Keratinocyte (primary cell): ENCODE measurements at regions not wholly inside any gene's neighbourhood (a gene's known extent, or its start where the extent isn't known, plus 50 kb on each side); places are given as distances from the start of the nearest gene placed in this dataset.

Source experiments
- EZH2 ChIP-seq: IDR thresholded peaks from one replicate; pipeline ENCODE4 v1.6.1; 2012; ENCODE audit warnings: inconsistent platforms, mild to moderate bottlenecking, low read length, moderate library complexity
- TF ChIP-seq, protein P1 (sequence below), 3 experiments: IDR thresholded peaks in 1 of 3; conservative IDR thresholded peaks in 1 of 3; optimal IDR thresholded peaks in 1 of 3; 2 replicates in 2 of 3; 3 replicates in 1 of 3; pipeline versions ENCODE3 to v1.5.1; 2011; ENCODE audit warnings: low read length in 3 of 3, mild to moderate bottlenecking in 3 of 3, moderate library complexity in 2 of 3, control low read depth in 1 of 3, inconsistent platforms in 1 of 3; ENCODE audit not compliant: insufficient read depth in 2 of 3; ENCODE audit errors: extremely low read depth in 1 of 3

DNA sequence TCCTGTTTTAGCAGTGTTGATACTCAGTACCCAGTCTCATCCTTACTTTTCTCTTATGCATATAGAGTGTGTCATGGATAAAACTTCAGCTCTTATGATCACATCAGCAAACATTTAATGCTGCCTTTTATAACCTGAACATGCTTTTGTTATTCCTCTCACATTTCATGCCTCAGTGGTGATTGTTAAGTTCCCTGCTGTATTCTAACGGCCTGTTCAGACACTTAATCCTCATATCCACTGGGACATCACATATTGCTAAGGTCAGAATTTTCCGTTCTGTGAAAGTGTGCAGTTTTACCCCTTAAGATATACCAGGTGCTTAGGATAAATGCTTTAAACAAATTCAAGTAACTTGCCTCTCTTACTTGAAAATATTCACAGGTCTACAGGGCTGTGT lies 268.7 kb upstream of the SEL1L start:
- TF ChIP-seq, protein P1, sequence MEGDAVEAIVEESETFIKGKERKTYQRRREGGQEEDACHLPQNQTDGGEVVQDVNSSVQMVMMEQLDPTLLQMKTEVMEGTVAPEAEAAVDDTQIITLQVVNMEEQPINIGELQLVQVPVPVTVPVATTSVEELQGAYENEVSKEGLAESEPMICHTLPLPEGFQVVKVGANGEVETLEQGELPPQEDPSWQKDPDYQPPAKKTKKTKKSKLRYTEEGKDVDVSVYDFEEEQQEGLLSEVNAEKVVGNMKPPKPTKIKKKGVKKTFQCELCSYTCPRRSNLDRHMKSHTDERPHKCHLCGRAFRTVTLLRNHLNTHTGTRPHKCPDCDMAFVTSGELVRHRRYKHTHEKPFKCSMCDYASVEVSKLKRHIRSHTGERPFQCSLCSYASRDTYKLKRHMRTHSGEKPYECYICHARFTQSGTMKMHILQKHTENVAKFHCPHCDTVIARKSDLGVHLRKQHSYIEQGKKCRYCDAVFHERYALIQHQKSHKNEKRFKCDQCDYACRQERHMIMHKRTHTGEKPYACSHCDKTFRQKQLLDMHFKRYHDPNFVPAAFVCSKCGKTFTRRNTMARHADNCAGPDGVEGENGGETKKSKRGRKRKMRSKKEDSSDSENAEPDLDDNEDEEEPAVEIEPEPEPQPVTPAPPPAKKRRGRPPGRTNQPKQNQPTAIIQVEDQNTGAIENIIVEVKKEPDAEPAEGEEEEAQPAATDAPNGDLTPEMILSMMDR (optimal IDR thresholded peaks at IDR 0.05 in 1 of 3, IDR thresholded peaks at IDR 0.05 in 1 of 3, conservative IDR thresholded peaks at IDR 0.05 in 1 of 3; ENCODE audit: extremely low read depth in 1 of 3, insufficient read depth in 2 of 3, low read length in 3 of 3) = no peak
- no peak for TF ChIP-seq EZH2
